GM04504 (cell line): ENCODE measurements at regions not wholly inside any gene's neighbourhood (a gene's known extent, or its start where the extent isn't known, plus 50 kb on each side); places are given as distances from the start of the nearest gene placed in this dataset.

Experiments
- DNase-seq: peaks from one replicate; pipeline ENCODE4 v3.0.0-alpha.2; 2012; ENCODE audit warnings: low read depth

DNA sequence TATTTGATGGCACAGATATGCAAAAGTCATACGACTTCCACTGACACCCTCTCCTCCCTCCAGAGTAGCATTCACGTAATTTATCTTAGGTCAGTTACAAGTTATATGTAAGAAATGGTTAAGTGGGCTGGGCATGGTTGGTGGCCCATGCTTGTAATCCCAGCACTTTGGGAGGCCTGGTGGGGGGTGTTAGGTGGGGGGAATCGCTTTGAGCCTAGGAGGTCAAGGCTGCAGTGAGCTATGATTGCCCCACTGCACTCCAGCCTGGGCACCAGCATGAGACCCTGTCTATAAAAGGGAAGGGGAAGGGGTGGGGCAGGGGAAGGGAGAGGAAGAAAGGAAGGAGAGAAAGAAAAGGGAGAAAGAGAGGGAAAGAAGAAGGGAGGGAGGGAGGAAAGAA is 202.8 kb downstream of the AUH start:
- DNase-seq, result no peak

DNA sequence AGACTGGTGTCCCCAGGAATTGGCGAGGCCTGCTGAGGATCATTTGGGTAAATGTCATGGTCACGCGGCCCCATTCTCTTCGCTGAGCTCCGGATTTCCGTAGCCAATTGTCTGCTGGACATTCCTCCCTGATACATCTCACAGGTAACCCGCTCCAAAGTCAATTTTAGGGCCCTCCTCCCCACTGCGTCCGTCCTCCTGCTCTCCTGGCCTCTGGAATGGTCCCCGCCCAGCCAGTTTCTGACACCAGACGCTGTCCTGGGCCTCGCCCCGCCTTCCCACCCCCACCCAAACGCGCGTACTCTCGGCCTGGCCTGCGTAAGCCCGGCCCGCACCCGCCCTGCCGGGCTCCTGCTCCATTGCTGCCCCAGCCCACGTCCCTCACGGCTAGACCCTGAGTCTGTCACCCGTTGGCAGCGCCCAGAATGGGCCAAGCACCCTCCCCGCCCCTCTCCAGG is 202.0 kb downstream of the AUH start:
- DNase-seq, result no peak

DNA sequence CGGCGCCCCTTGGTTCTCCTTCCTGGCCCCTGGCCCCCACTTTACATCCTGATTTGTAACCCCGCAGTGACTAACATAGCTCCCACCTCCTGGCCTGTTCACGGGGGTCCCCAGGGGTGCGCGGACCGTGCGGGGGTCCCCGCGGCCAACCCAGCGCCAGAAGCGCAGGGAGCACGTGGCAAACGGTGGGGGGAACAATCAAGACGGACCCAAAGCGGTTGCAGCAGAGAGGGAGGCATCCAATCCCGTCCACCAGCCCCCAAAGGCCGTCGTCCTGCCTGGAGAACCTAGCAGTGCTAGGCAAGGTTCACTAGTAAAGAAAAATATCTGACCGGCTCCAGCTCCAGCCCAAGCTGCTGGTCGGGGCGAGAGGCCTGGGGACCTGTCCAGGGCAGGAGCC is 201.5 kb downstream of the AUH start:
- DNase-seq, result no peak

- no peak for DNase-seq
These were observed 200.9 kb downstream of the AUH start for GRCh38 chr9:91160599-91161464.

GRCh38 chr9:91161465-91162300 is 200.0 kb downstream of the AUH start:
- DNase-seq, result no peak

DNA sequence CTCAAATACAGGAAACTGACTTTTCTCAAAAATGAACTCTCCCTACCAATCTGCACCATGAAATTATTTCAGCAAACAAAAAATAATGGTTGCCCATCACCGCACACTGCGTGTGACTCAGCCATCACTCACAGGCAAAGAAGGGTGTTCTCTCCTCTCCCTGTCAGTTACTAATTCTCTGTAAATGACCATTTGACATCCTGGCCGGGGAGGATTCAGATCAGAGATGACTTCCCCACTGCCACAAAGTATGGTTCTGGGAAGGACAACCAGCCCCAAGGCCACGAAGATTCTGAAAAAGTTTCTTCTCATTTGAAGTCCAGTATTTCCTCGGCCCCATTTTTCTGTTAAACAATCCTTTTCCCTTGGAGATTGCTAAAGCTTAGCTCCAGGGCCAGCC is 199.4 kb downstream of the AUH start:
- no peak for DNase-seq

DNA sequence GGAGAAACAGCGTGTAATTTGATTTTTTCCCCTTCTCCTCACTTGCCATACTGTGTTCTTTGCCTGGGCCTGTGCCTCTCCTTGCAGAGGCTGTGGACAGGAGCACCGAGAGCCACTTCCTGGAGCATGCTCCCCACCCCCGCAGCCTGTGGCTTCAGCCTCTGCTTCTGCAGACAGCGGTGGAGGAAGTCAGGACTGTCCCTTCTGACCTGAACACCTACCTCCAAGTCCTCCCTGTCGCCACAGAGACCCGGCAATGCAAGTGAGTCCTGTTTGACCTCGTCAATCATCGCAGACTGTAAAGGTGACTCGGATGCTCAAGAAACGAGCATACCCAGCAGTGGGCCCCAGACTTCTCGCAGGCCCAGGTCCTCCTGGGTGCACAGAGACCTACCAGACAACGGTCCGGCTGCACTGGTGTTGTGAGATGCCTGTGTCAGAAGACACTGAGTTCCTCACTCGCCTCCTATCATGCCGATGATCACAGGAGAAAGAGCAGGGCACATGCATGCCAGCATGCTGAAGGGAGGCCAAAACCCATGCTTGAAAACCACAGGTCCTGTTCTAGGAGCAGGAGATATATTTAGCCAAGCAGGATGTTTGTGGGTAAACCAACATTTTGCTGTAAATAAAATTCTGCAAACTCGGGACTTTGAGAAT is 198.8 kb downstream of the AUH start:
- DNase-seq, result no peak

- no peak for DNase-seq
These were observed 198.3 kb downstream of the AUH start for GRCh38 chr9:91163444-91163772.

DNA sequence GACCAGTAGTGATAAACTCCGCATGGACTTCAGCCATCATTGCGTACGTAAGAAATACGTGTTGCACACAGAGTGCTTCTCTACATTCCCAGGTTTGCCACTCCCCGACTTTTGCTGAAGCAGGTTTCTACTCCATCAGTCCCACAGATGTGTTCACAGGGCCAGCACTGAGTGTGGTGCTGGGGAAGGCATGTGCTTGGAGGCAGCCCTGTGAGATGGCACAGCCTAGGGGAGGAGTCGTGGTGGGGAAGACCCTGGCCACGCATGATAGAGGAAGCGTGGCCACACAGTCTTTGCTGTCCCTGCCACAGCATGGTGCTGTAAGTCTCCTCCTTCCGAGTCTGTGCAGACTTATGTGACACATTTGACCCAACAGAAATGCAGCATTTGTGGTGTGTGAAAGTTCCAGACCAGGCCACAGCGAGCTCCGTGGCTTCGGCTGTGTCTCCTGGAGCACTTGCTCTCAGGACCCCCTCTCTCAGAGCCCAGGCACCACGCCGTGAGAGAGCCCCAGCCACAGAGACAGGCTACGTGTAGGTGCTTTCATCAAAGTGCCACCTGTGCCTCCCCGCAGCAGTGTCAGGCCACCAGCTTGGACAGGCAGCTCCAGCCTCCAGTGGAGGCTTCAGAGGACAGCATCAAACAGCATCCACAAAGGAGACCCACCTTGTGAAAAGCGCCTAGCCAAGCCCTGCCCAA is 197.8 kb downstream of the AUH start:
- DNase-seq, result no peak
